HG02981 (cell line): ENCODE measurements at regions not wholly inside any gene's neighbourhood (a gene's known extent, or its start where the extent isn't known, plus 50 kb on each side); places are given as distances from the start of the nearest gene placed in this dataset.

Experiments used
- ATAC-seq: cut with Tn5 transposase; IDR thresholded peaks from one replicate; pipeline ENCODE4 v1.9.1; 2021; ENCODE audit warnings: mild to moderate bottlenecking, moderate library complexity; ENCODE audit not compliant: unreplicated experiment

GRCh38 chr6:66751630-66752029 lies 1044.6 kb upstream of the EYS start:
- ATAC-seq, result no peak

- ATAC-seq, result no peak
Measured at GRCh38 chr6:66740346-66740745, 1033.3 kb upstream of the EYS start.

GRCh38 chr6:66735106-66735890 lies 1028.3 kb upstream of the EYS start:
- ATAC-seq, result no peak

- no peak for ATAC-seq
Measured at GRCh38 chr6:66731310-66731709, 1024.3 kb upstream of the EYS start.

GRCh38 chr6:66725670-66726069 lies 1018.6 kb upstream of the EYS start:
- ATAC-seq, result no peak

GRCh38 chr6:66717801-66718200 lies 1010.8 kb upstream of the EYS start:
- ATAC-seq, result no peak

GRCh38 chr6:66699385-66699784 lies 992.4 kb upstream of the EYS start:
- ATAC-seq, result no peak

- no peak for ATAC-seq
Measured at GRCh38 chr6:66689608-66690007, 982.6 kb upstream of the EYS start.

- ATAC-seq, result no peak
Measured at GRCh38 chr6:66687611-66688140, 980.6 kb upstream of the EYS start.

- ATAC-seq, result no peak
Measured at GRCh38 chr6:66675906-66676305, 968.9 kb upstream of the EYS start.

GRCh38 chr6:66664112-66664511 lies 957.1 kb upstream of the EYS start:
- ATAC-seq, result no peak

- no peak for ATAC-seq
Measured at GRCh38 chr6:66662721-66663507, 955.9 kb upstream of the EYS start.

GRCh38 chr6:66662196-66662595 lies 955.2 kb upstream of the EYS start:
- no peak for ATAC-seq

- no peak for ATAC-seq
Measured at GRCh38 chr6:66655420-66655819, 948.4 kb upstream of the EYS start.

GRCh38 chr6:66638518-66638917 lies 931.5 kb upstream of the EYS start:
- no peak for ATAC-seq

GRCh38 chr6:66638099-66638498 lies 931.1 kb upstream of the EYS start:
- ATAC-seq, result no peak

GRCh38 chr6:66628917-66629316 lies 921.9 kb upstream of the EYS start:
- ATAC-seq, result no peak

- no peak for ATAC-seq
Measured at GRCh38 chr6:66623050-66623449, 916.0 kb upstream of the EYS start.

GRCh38 chr6:66605971-66606370 lies 898.9 kb upstream of the EYS start:
- no peak for ATAC-seq

GRCh38 chr6:66605011-66605410 lies 898.0 kb upstream of the EYS start:
- no peak for ATAC-seq

- no peak for ATAC-seq
Measured at GRCh38 chr6:66599541-66599940, 892.5 kb upstream of the EYS start.

- no peak for ATAC-seq
Measured at GRCh38 chr6:66578362-66578761, 871.3 kb upstream of the EYS start.
